ENCODE measurements at regions not wholly inside any gene's neighbourhood (a gene's known extent, or its start where the extent isn't known, plus 50 kb on each side); places are given as distances from the start of the nearest gene placed in this dataset.
"Not testable (repeated sequence)": the region's sequence is repeated elsewhere in the genome, so short reads cannot be mapped to it uniquely, and the experiment has no call there.

DNA sequence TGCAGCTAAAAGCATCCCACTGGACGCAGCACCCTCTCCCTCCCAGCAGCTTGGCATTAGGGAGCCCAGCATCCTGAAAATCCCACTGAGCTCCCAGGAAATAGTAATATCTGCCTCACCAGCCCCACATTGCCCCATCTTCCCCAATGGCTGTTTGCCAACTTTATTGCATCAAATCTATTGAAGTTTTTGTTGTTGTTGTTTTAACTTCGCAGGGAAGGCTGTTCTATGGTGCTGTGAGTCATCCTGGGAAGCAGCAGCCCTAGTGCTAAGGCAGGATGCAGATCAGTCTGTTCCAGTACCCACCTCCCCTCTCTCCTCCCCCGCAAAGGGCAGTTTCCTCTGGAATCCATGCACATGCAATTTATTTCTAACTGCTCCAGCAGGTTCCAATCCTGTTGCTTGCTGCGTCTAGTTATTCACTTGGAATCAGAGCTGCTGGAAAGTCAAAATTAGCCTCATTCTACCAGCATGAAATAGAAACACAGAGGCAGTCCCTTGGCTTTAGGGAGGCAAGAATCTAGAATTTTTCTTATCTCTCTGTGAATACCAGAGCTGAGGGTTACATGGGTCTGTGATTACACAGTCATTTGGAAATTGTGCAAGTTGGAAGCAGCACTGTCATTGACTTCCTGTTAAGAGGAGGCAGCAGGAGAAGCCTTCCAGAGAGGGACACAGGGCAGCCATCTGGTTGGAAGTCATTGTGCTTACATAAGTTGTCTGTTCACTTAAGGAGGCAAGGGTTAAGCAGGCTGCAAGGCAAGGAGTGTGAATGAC is 115.9 kb upstream of the CACUL1 start:
- DNase-seq (ENCODE audit: low read depth), result peak; percentile 99

DNA sequence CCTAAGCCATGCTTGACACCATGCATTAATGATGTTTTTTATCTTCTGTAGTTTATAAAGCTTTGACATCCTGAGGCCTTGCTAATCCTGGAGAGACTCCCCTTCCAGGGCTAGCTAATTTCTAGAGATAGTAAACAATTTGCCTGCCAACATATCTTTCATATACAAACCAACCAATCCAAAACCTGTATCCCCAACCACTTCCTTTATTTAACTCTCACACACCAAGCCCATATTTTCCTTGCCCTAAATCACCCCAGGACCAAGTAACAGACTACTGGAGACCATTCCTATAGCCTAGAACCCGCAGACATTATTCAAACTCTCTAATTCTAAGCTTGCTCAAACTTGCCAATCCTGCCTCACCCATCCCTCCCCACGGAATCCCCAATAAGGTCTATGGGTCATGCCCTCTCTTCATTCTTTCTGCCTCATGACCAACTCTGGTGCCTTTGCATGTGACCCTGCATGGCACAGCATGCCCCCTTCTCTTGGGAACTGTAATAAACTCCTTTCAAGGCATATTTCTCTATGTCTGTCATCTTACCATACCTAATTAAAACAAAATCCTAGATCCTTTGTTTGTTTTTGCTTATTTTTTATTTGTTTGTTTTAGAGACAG is 116.6 kb upstream of the CACUL1 start:
- peak; percentile 83 for DNase-seq (ENCODE audit: low read depth)

GRCh38 chr10:118873091-118873737 is 118.4 kb upstream of the CACUL1 start:
- DNase-seq (ENCODE audit: low read depth), result peak; percentile 85

DNA sequence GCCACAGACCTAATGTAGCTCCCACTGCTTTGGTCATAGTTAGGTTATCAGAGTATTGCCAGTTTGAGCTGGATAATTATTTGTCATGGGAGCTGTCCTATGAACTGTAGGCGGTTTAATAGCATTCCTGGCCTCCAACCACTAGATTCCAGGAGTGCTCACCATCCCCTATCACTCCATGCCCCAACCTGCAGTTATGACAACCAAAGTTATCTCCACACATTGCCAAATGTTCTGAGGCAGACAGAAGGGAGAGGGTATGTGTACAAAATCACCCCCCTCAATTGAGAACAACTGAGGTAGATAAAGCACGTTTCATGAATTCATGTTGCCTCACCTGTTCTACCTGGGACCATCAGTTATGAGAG is 119.0 kb upstream of the CACUL1 start:
- DNase-seq (ENCODE audit: low read depth), result peak; percentile 84

GRCh38 chr10:118874171-118874570 is 119.4 kb upstream of the CACUL1 start:
- DNase-seq (ENCODE audit: low read depth), result no peak

DNA sequence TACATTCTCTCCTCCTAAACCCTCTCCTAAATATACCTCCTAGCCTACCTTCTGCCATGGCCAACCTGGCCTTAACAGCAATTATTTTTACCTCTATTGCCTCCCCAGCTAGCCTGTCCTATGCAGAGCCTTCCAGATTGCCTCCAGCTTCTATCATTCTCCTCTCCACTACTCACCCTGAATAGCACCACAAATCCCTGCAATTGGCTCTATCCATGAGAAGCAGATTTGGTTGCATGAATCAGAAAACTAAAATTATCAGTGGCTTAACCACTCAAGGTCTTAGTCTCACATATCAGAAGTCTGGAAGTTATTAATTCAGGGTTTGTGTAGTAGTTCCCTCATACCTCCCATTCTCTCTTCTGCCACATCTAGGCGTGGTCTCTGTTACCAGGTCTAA is 120.3 kb upstream of the CACUL1 start:
- peak; percentile 72 for DNase-seq (ENCODE audit: low read depth)

DNA sequence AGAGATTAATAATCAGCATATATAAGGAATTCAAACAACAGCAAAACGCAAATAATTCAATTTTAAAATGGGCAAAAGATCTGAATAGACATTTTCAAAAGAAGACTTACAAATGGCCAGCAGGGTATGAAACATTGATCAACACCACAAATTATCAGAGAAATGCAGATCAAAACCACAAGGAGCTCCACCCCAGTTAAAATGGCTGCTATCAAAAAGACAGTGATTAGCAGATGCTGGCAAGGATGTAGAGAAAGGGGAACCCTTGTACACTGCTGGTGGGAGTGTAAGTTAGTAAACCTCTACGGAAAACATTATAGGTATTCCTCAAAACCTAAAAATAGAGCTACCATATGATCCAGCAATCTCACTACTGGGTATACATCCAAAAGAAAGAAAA is 128.0 kb upstream of the CACUL1 start:
- no peak for DNase-seq (ENCODE audit: low read depth)

GRCh38 chr10:118892255-118892654 is 137.3 kb upstream of the NANOS1 start:
- no peak for DNase-seq (ENCODE audit: low read depth)

DNA sequence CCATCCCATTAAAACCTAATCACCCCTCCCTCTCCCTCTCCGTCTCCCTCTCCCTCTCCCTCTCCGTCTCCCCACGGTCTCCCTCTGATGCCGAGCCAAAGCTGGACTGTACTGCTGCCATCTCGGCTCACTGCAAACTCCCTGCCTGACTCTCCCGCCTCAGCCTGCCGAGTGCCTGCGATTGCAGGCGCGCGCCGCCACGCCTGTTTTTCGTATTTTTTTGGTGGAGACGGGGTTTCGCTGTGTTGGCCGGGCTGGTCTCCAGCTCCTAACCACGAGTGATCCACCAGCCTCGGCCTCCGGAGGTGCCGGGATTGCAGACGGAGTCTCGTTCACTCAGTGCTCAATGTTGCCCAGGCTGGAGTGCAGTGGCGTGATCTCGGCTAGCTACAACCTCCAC is 134.6 kb upstream of the NANOS1 start:
- not testable (repeated sequence) for DNase-seq (ENCODE audit: low read depth)

- no peak for DNase-seq (ENCODE audit: low read depth)
Observed at GRCh38 chr10:118900617-118901016, 128.9 kb upstream of the NANOS1 start.

- no peak for DNase-seq (ENCODE audit: low read depth)
Observed at GRCh38 chr10:118901380-118901779, 128.1 kb upstream of the NANOS1 start.

GRCh38 chr10:118901906-118902305 is 127.6 kb upstream of the NANOS1 start:
- DNase-seq (ENCODE audit: low read depth), result no peak

DNA sequence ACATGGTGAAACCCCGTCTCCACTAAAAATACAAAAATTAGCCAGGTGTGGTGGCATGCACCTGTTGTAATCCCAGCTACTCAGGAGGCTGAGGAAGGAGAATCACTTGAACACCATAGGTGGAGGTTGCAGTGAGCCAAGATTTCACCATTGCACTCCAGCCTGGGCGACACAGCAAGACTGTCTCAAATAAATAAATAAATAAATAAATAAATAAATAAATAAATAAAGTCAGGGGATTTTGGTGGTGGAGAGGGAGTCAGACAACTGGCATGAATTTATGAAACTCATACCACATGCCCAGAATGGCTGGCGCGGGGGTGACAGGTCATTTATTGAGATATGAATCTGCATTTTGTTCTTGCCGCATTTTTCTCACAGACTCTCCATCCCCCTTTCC is 126.9 kb upstream of the NANOS1 start:
- DNase-seq (ENCODE audit: low read depth), result not testable (repeated sequence)

- no peak for DNase-seq (ENCODE audit: low read depth)
Observed at GRCh38 chr10:118903251-118903650, 126.3 kb upstream of the NANOS1 start.

DNA sequence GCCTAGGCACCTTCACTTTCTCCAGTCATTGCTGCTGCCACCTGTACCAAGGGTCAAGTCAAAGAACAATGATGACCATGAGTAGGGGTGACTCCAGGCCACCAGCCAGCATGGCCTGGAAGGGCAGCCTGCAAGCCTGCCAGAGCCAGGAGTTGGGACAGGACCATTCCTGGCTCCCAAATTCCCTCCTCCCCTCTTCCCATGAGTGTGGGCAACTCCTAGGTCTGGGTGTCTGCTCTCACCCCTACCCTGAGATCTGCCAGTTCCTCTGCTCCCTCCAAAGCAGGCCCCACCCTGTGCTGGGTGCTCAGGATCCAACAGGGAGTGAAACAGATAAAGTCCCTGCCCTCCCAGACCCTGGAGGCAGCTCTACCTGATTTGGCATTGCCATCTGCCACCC is 125.8 kb upstream of the NANOS1 start:
- DNase-seq (ENCODE audit: low read depth), result no peak

- DNase-seq (ENCODE audit: low read depth), result no peak
Observed at GRCh38 chr10:118904286-118904685, 125.2 kb upstream of the NANOS1 start.

DNA sequence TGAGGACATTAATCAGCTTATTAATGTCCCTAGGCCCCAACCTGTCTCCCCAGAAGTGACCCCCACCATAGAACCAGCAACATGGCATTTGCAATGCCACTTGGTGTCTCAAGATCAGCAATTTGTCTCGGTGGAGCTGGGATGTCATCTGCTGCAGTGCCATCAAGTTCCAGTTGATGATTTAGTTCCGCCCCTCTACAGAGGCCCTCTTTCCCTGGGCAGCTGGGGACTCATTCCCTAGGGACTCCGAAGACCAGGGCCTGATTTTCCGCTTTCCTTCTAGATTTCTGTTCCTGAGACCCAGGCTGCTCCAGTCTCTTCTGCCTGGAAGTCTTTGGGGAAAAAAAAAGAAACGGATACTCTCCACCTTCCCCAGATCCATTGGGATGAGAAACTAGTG is 122.5 kb upstream of the NANOS1 start:
- DNase-seq (ENCODE audit: low read depth), result no peak

DNA sequence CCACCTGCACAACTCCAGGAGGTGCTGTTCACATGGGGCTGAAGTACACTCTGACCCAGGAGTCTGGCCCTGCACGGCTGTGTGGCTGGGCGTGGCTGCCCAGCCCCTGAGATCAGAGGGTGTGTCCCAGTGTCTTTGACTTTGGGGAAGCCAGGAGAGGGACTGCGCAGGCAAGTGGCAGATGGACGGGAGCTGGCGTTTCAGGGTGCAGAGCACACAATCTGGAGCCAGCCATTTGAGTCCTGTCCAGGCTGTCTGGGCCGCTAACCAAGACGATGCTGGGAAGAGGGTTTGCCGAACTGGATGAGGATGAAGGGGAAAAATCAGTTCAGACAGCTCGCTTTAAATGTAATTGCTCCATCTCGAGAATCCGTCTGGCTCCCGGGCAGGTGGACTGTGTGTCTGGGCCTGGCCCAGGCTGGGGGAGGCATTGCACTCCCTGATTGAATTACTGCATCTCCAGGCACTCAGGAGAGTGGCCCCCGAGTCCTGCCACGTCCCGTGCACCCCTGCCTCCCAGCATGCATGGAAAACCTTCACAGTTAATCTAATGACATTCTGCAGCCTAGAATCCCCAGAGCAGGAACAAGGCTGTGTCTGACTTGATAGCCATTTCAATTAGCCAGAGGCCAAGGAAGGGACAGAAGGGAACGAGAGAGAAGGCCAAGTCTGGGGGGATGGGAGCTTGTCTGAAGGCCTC is 120.8 kb upstream of the NANOS1 start:
- no peak for DNase-seq (ENCODE audit: low read depth)

DNA sequence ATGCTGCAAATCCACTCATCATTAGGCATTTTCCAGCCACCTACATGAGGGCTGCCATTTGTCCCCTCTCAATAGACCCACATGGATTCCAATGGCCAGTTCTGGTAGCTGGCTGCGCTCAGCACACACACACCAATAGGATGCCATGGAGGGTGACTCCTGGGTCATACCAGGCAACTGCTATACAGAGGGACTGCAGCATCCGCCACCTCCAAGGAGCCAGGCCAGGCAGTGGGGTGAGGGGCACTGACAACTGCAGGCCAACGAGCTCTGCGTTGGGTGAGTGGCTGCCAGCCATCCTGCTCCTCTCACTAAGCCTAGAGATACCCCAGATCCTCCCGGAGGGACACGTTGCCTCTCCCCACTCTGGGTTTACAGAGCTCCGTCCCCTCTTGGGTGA is 118.8 kb upstream of the NANOS1 start:
- DNase-seq (ENCODE audit: low read depth), result no peak

GRCh38 chr10:118911363-118911762 is 118.2 kb upstream of the NANOS1 start:
- peak; percentile 74 for DNase-seq (ENCODE audit: low read depth)

DNA sequence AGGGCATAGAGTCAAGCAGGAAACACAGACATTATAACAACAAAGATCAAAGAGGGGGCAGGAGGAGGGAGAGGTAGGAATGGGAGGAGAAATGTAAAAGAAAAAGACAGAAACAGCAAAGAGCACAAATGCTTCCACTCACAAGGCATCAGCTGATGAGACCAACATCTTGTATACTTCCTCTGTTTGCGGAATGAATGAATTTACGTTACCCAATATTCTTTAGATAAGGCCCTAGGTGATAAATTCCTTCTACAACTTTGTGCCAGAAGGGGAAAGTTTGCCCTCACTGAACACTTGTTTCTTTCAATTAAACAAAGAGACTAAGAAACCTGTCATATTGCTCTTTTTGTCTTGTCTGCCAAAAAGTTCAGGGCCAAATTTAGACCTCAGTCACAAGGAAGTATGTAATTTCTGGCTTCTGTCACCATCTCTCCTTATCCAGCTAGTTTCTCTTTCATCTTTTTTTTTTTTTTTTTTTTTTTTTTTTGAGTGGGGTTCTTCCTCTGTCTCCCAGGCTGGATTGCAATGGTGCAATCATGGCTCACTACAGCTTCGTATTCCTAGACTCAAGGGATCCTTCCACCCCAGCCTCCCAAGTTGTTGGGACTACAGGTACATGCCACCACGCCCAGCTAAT is 116.4 kb upstream of the NANOS1 start:
- peak; percentile 29 for DNase-seq (ENCODE audit: low read depth)

- DNase-seq (ENCODE audit: low read depth), result no peak
Observed at GRCh38 chr10:118913825-118914224, 115.7 kb upstream of the NANOS1 start.

Data from amniotic epithelial cell (primary cell).